Thyroid gland (tissue), 4 donors: ENCODE measurements at regions not wholly inside any gene's neighbourhood (a gene's known extent, or its start where the extent isn't known, plus 50 kb on each side); places are given as distances from the start of the nearest gene placed in this dataset.

ENCODE experiments used
- DNase-seq, 2 donors: peaks; one replicate each; pipeline ENCODE4 v3.0.0-alpha.2; 2019
- H3K27ac ChIP-seq, 3 donors: fragments of 200-600 bp; sonication (generic); 1 replicate in 2 of 3; 2 replicates in 1 of 3; pipeline ENCODE4 v1.5.1; 2016 to 2019; ENCODE audit warnings: mild to moderate bottlenecking in 1 of 3, moderate library complexity in 1 of 3
- H3K27me3 ChIP-seq: fragments of 200-600 bp; sonication (generic); one replicate; pipeline ENCODE4 v1.5.1; 2019
- H3K36me3 ChIP-seq, 2 donors: fragments of 200-600 bp; sonication (generic); one replicate each; pipeline ENCODE4 v1.5.1; 2016 to 2019
- H3K4me1 ChIP-seq, 2 donors: fragments of 200-600 bp; sonication (generic); one replicate each; pipeline ENCODE4 v1.5.1; 2017 to 2019
- H3K4me3 ChIP-seq, 3 donors: fragments of 200-600 bp; sonication (generic); replicated peaks in 1 of 3; 1 replicate in 2 of 3; 2 replicates in 1 of 3; pipeline ENCODE4 v1.5.1; 2016; ENCODE audit warnings: mild to moderate bottlenecking in 1 of 3
- H3K9me3 ChIP-seq: fragments of 200-600 bp; sonication (generic); one replicate; pipeline ENCODE4 v1.5.1; 2017
- CTCF ChIP-seq, 6 experiments: fragments of 200-600 bp in 3 of 6; fragments of 450-650 bp in 3 of 6; sonication (generic) in 3 of 6; IDR thresholded peaks; one replicate each; pipeline ENCODE4 v1.5.1; 2016 to 2019; ENCODE audit warnings: antibody characterized with exemption in 6 of 6, mild to moderate bottlenecking in 2 of 6, inconsistent platforms in 1 of 6, moderate library complexity in 1 of 6
- POLR2A ChIP-seq, 2 donors: fragments of 450-650 bp; IDR thresholded peaks; one replicate each; pipeline ENCODE4 v1.6.1; 2017; ENCODE audit warnings: antibody characterized with exemption in 2 of 2, mild to moderate bottlenecking in 2 of 2, moderate library complexity in 1 of 2
- WGBS, 2 donors: methylation state at CpG; one replicate each; pipeline ENCODE4 v1.1.5; 2017; 5-methylcytosine and 5-hydroxymethylcytosine counted together
- intact Hi-C: fragments of 100-400 bp; cut with DNase I; formaldehyde crosslinking; loops from one replicate; pipeline ENCODE4 v1.15.1; 2023

- TF ChIP-seq POLR2A (IDR thresholded peaks at IDR 0.05) = no peak
- no peak for TF ChIP-seq CTCF (IDR thresholded peaks at IDR 0.05)
- H3K4me3 ChIP-seq = no peak overlapping the region
- no peak for DNase-seq
- WGBS, 2 donors = 89 to 92% methylated on average over 5 of the region's 5 CpGs
- no peaks in the 10 kb centered on the region for H3K36me3 ChIP-seq
- H3K4me1 ChIP-seq = no peaks in the 10 kb centered on the region
- no peaks in the 10 kb centered on the region for H3K9me3 ChIP-seq
- intact Hi-C loops = no loop called here
- no peaks in the 10 kb centered on the region for H3K27me3 ChIP-seq
- H3K27ac ChIP-seq = no peak overlapping the region
These were observed 56.5 kb upstream of the GUCY1A1 start for GRCh38 chr4:155610143-155610542.

GRCh38 chr4:155609455-155610059, 57.1 kb upstream of the GUCY1A1 start:
- DNase-seq = no peak
- Histone ChIP-seq H3K27ac (no peak overlapping the region), H3K4me3 (no peak overlapping the region), H3K9me3 (no peaks in the 10 kb centered on the region), H3K27me3 (no peaks in the 10 kb centered on the region), H3K4me1 (peaks cover 0 to 2% of the 10 kb centered on the region in 2 donors), H3K36me3 (no peaks in the 10 kb centered on the region)
- TF ChIP-seq POLR2A (IDR thresholded peaks at IDR 0.05) = no peak
- intact Hi-C loops = no loop called here
- 97 to 100% methylated on average over 1 of the region's 1 CpG for WGBS, 2 donors

- Histone ChIP-seq H3K4me3 (no peak overlapping the region), H3K4me1 (peaks cover 0 to 7% of the 10 kb centered on the region in 2 donors), H3K27ac (no peak overlapping the region), H3K9me3 (no peaks in the 10 kb centered on the region), H3K36me3 (no peaks in the 10 kb centered on the region), H3K27me3 (no peaks in the 10 kb centered on the region)
- WGBS, 2 donors = 62 to 75% methylated on average over 3 of the region's 3 CpGs
- DNase-seq = no peak
- intact Hi-C loops = no loop called here
- no peak for TF ChIP-seq POLR2A (IDR thresholded peaks at IDR 0.05)
These were observed 58.3 kb upstream of the GUCY1A1 start for GRCh38 chr4:155608225-155608885.

GRCh38 chr4:155607481-155607880, 59.2 kb upstream of the GUCY1A1 start:
- H3K27me3 ChIP-seq = no peaks in the 10 kb centered on the region
- intact Hi-C loops = no loop called here

DNA sequence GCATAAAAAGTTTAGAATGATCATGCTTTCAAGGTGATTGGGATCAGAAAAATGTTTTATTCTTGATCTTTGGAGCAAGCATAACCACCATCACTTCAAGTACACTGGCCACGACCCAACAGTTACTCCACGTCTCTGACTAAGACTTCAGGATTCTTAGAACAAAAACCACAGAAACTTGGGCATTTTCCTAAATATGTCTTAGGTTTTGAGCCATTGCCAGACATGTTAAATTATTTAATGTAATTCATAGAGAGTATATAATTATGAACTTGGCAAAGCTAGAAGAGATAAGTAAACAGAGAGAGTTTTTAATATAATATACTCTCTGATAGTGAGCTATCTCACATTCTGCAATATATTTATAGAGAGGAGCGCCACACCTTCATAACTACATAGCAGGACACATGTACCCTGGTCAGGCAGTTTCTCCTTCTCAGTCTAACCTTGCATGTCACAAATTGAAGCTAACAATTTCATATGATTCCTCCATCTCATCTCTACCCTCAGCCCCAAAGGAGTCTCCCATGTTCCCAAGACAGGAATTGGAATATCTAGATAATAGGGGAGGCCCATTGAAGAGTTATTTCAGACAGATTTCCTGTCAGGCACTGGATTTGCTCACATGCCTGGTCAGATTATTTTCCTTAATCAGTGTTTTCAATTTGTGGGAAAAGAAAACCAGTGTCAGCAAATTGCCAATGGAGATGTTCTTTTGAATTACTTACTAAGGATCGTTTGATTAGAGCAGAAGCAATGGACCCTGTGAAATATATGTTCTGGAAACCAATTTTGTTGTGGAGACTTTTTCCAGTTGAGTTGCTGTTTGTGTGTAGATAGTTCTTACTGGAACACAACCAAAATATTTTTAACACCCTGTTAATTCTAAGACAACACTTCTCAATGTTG, 61.7 kb upstream of the GUCY1A1 start:
- H3K9me3 ChIP-seq = no peaks in the 10 kb centered on the region
- H3K4me1 ChIP-seq = peaks cover 0 to 7% of the 10 kb centered on the region in 2 donors
- H3K36me3 ChIP-seq = no peaks in the 10 kb centered on the region
- H3K27me3 ChIP-seq = no peaks in the 10 kb centered on the region
- peak overlapping the region in 1 of 3 donors; percentile 36 for H3K27ac ChIP-seq
- H3K4me3 ChIP-seq = no peak overlapping the region
- peak; percentile 34 to 55 for DNase-seq
- intact Hi-C loops = no loop called here
- 24 to 40% methylated on average over 4 of the region's 4 CpGs for WGBS, 2 donors
- TF ChIP-seq POLR2A (IDR thresholded peaks at IDR 0.05) (no peak), CTCF (IDR thresholded peaks at IDR 0.05) (no peak)

More at GRCh38 chr4:155607481-155607880, 59.2 kb upstream of the GUCY1A1 start:
- Histone ChIP-seq H3K27ac (no peak overlapping the region), H3K4me1 (peaks cover 0 to 7% of the 10 kb centered on the region in 2 donors), H3K9me3 (no peaks in the 10 kb centered on the region), H3K4me3 (no peak overlapping the region), H3K36me3 (no peaks in the 10 kb centered on the region)
- 92 to 100% methylated on average over 1 of the region's 1 CpG for WGBS, 2 donors
- no peak for DNase-seq
- TF ChIP-seq CTCF (IDR thresholded peaks at IDR 0.05) = no peak
- no peak for TF ChIP-seq POLR2A (IDR thresholded peaks at IDR 0.05)
